Ovary (tissue), 7 donors: ENCODE measurements at regions not wholly inside any gene's neighbourhood (a gene's known extent, or its start where the extent isn't known, plus 50 kb on each side); places are given as distances from the start of the nearest gene placed in this dataset.

Source experiments
- DNase-seq, 5 donors: peaks; one replicate each; pipeline ENCODE4 v3.0.0-alpha.2; 2019 to 2020
- H3K27ac ChIP-seq, 2 donors: fragments of 200-600 bp; one replicate each; pipeline versions ENCODE4 v1.5.1 to v1.8.0; 2019 to 2022
- H3K27me3 ChIP-seq: fragments of 200-600 bp; one replicate; pipeline ENCODE4 v1.8.0; 2022
- H3K36me3 ChIP-seq: fragments of 200-600 bp; sonication (generic); one replicate; pipeline ENCODE4 v1.5.1; 2019
- H3K4me1 ChIP-seq: one replicate; pipeline ENCODE4 v1.8.1; 2013; ENCODE audit warnings: mild to moderate bottlenecking, moderate library complexity; ENCODE audit not compliant: insufficient read depth
- H3K4me3 ChIP-seq: fragments of 200-600 bp; sonication (generic); one replicate; pipeline ENCODE4 v1.5.1; 2017
- H3K9me3 ChIP-seq, 2 donors: fragments of 200-600 bp in 1 of 2; sonication (generic) in 1 of 2; one replicate each; pipeline versions ENCODE4 v1.5.1 to v1.8.1; 2013 to 2019; ENCODE audit warnings: mild to moderate bottlenecking in 1 of 2, moderate library complexity in 1 of 2
- EP300 ChIP-seq: sonication (generic); formaldehyde crosslinking; IDR thresholded peaks from one replicate; pipeline ENCODE4 v1.6.1; 2017; ENCODE audit warnings: antibody characterized with exemption
- POLR2A ChIP-seq: fragments of 450-650 bp; IDR thresholded peaks from one replicate; pipeline ENCODE4 v1.6.1; 2017; ENCODE audit warnings: antibody characterized with exemption, mild to moderate bottlenecking, moderate library complexity
- WGBS, 3 donors: extraction: QIAGEN DNeasy Blood & Tissue Kit in 1 of 3; methylation state at CpG; one replicate each; pipeline versions ENCODE4 v1.1.5 to v1.1.7; 2013 to 2017; 5-methylcytosine and 5-hydroxymethylcytosine counted together
- intact Hi-C, 4 donors: fragments of 100-400 bp; cut with DNase I; formaldehyde crosslinking; loops; one replicate each; pipeline versions ENCODE4 v1.11.0 to v1.15.1; 2022 to 2023
- TF ChIP-seq, protein P1 (sequence below), 3 donors: fragments of 450-650 bp in 2 of 3; fragments of 200-600 bp in 1 of 3; IDR thresholded peaks; one replicate each; pipeline versions ENCODE4 v1.5.1 to v1.8.0; 2016 to 2022; ENCODE audit warnings: antibody characterized with exemption in 3 of 3, mild to moderate bottlenecking in 1 of 3
- donor health status: DM: no; HTN: no; CAD: no; lungs with moderate emphysema.
- donor health status: DM: no; HTN: no; CAD: no.
- donor health status: Bipolar disorder and iron deficiency.
- donor health status: DM: no; HTN: no; CAD: no.
- donor health status: DM: yes; HTN: yes; CAD: no.

GRCh38 chr2:34199971-34200370 lies 600.9 kb upstream of the FAM98A start:
- no peak for DNase-seq
- intact Hi-C loops, result no loop called here
- TF ChIP-seq EP300, result no peak
- TF ChIP-seq, protein P1, sequence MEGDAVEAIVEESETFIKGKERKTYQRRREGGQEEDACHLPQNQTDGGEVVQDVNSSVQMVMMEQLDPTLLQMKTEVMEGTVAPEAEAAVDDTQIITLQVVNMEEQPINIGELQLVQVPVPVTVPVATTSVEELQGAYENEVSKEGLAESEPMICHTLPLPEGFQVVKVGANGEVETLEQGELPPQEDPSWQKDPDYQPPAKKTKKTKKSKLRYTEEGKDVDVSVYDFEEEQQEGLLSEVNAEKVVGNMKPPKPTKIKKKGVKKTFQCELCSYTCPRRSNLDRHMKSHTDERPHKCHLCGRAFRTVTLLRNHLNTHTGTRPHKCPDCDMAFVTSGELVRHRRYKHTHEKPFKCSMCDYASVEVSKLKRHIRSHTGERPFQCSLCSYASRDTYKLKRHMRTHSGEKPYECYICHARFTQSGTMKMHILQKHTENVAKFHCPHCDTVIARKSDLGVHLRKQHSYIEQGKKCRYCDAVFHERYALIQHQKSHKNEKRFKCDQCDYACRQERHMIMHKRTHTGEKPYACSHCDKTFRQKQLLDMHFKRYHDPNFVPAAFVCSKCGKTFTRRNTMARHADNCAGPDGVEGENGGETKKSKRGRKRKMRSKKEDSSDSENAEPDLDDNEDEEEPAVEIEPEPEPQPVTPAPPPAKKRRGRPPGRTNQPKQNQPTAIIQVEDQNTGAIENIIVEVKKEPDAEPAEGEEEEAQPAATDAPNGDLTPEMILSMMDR (IDR thresholded peaks at IDR 0.05), result no peak
- no peak for TF ChIP-seq POLR2A
- no peak overlapping the region for H3K27ac ChIP-seq
- no peaks in the 10 kb centered on the region for H3K27me3 ChIP-seq
- H3K9me3 ChIP-seq, result no peaks in the 10 kb centered on the region
- H3K4me1 ChIP-seq, result no peaks in the 10 kb centered on the region
- H3K36me3 ChIP-seq, result no peaks in the 10 kb centered on the region
- no peak overlapping the region for H3K4me3 ChIP-seq

DNA sequence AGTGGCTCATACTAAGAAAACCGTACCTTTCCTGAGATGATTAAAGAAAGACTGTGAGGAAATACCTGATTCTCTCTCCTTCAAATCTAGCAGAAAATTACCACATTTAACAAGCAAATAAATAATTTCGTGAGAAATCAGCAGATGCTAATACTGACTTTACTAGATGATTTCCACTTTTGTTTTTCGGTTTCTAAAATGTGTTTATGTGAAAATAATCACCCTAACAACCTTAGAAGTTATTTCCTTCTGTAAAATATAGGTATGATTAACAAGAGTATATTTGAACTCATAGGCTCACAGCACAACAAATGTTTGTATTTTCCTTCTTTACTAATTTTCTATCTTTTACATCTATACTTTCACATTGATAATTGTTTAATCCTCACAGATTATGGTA lies 594.1 kb upstream of the FAM98A start:
- TF ChIP-seq, protein P1 (IDR thresholded peaks at IDR 0.05), result no peak
- TF ChIP-seq POLR2A, result no peak
- Histone ChIP-seq H3K4me1 (no peaks in the 10 kb centered on the region), H3K9me3 (no peaks in the 10 kb centered on the region), H3K27me3 (no peaks in the 10 kb centered on the region), H3K4me3 (no peak overlapping the region), H3K27ac (no peak overlapping the region), H3K36me3 (no peaks in the 10 kb centered on the region)
- intact Hi-C loops, result no loop called here
- no peak for DNase-seq
- WGBS, 3 donors, result 75 to 93% (median 78%) methylated on average over 3 of the region's 3 CpGs

DNA sequence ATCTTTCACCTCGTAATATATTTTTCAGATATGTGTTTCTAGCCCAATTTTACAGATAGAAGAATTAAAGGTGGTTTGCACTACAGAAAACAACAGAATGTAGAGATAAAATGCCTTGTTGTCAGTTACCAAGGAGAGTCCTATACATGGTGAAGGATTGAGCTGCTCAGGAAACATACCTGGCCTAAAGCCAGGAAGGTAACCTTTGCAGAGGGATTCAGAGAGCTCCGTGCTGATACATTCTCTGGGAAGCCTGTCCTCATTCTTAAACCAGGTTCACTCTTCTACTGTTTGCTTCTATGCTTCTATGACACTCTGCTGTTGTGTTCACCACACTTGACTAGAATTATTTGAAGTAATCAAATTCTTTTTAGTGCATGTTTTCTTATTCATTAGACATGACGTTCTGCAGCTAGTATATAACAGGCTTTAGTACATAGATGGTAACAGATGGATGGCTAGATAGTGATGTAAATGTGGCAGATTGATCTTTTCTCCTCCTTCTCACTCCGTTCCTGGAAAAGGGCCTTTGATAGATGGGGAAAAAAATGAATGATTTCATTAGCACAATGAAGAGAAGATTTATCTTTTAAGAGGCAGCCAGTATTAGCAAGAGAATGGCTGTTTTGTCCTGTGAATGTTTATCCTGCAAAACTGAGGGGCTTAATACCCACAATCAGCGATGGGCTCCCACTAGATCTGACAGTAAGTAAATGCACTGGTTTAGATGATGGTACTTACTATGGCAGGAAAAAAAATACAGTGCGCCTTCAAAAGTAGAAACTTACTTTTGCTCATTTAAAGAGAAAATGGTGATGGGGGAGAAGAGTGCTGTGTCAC lies 589.6 kb upstream of the FAM98A start:
- Histone ChIP-seq H3K27me3 (no peaks in the 10 kb centered on the region), H3K9me3 (no peaks in the 10 kb centered on the region), H3K4me1 (no peaks in the 10 kb centered on the region), H3K27ac (no peak overlapping the region), H3K4me3 (no peak overlapping the region), H3K36me3 (no peaks in the 10 kb centered on the region)
- TF ChIP-seq, protein P1 (IDR thresholded peaks at IDR 0.05), result no peak
- TF ChIP-seq POLR2A (no peak), EP300 (no peak)
- intact Hi-C loops, result no loop called here
- DNase-seq, result no peak
- 67 to 74% (median 68%) methylated on average over 6 of the region's 6 CpGs for WGBS, 3 donors

DNA sequence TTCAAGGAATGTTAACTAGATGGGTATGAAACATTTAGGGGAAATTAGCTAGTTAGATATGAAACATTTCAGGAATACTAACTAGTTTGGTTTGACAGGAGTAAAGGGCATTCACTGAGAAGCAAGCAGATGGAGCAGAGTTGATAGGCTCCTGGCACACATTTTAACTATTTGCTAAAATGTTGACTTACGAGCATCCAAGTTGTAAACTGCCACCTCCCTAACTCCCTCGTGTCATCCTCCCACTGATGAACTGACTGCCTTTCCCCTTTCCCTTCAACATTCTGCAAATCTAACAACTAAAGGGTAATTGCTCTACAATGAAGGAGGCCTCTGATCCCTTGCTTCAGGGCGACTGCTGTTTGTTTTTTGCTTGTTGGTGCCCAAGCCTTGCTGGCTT lies 580.4 kb upstream of the FAM98A start:
- no peaks in the 10 kb centered on the region for H3K36me3 ChIP-seq
- H3K27me3 ChIP-seq, result no peaks in the 10 kb centered on the region
- no peaks in the 10 kb centered on the region for H3K4me1 ChIP-seq
- H3K9me3 ChIP-seq, result no peaks in the 10 kb centered on the region
- no peak for DNase-seq
- intact Hi-C loops, result no loop called here
- no peak overlapping the region for H3K4me3 ChIP-seq
- H3K27ac ChIP-seq, result no peak overlapping the region
- TF ChIP-seq, protein P1 (IDR thresholded peaks at IDR 0.05), result no peak
- TF ChIP-seq EP300 (no peak), POLR2A (no peak)
- 23 to 33% (median 26%) methylated on average over 3 of the region's 3 CpGs for WGBS, 3 donors
